GM12865 (cell line): ENCODE measurements at regions not wholly inside any gene's neighbourhood (a gene's known extent, or its start where the extent isn't known, plus 50 kb on each side); places are given as distances from the start of the nearest gene placed in this dataset.

Source experiments
- DNase-seq: peaks from one replicate; pipeline ENCODE4 v3.0.0; 2010; ENCODE audit warnings: low read depth
- H3K4me3 ChIP-seq: 2 replicates; pipeline ENCODE4 v1.5.1; 2011; ENCODE audit warnings: mild to moderate bottlenecking, low read depth, low read length, control low read depth
- TF ChIP-seq, protein P1 (sequence below): IDR thresholded peaks from 2 replicates; pipeline ENCODE4 v1.5.1; 2011; ENCODE audit warnings: low read length, control low read depth, low read depth, inconsistent platforms; ENCODE audit not compliant: insufficient read depth; ENCODE audit errors: missing control alignments

DNA sequence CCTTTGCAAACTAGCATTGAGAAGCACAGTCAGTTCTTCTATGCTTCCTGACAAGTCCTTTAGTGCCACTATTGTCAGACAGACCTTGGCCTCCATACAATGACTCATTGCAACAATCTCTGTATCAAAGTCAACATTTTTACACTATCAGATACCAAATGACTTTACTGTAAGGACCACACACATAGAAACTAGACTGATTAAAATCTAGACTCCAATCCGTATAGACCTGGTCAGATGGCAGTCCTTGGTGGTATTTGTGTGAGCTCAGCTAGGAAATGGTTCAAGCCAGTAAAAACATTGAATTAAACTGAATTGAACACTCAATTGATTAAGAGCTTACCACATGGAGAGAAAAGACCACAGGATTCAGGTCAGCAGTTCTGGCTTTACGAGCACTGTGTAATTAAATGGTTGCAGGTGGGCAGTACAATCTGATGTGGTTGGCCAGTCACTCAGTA is 549.8 kb upstream of the LCORL start:
- TF ChIP-seq, protein P1, sequence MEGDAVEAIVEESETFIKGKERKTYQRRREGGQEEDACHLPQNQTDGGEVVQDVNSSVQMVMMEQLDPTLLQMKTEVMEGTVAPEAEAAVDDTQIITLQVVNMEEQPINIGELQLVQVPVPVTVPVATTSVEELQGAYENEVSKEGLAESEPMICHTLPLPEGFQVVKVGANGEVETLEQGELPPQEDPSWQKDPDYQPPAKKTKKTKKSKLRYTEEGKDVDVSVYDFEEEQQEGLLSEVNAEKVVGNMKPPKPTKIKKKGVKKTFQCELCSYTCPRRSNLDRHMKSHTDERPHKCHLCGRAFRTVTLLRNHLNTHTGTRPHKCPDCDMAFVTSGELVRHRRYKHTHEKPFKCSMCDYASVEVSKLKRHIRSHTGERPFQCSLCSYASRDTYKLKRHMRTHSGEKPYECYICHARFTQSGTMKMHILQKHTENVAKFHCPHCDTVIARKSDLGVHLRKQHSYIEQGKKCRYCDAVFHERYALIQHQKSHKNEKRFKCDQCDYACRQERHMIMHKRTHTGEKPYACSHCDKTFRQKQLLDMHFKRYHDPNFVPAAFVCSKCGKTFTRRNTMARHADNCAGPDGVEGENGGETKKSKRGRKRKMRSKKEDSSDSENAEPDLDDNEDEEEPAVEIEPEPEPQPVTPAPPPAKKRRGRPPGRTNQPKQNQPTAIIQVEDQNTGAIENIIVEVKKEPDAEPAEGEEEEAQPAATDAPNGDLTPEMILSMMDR = no peak
- H3K4me3 ChIP-seq = no peak overlapping the region
- no peak for DNase-seq

DNA sequence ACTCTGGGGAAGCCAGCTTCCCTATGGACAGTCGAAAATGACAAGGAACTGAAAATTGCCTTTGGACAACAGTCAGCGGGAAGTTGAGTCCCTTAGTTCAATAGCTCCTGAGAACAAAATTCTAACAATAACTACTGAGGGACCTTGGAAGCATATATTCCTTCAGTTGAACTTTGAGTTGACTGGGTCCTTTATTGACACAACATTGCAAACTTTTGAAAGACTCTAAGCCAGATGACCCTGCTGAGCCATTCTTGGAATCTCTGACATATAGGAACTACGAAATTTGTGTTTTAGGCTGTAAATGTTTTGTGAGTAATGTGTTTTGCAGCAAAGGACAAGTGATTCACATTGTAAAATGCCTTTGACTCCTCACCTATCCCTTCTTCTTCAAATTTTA is 548.8 kb upstream of the LCORL start:
- no peak overlapping the region for H3K4me3 ChIP-seq
- TF ChIP-seq, protein P1 = no peak
- DNase-seq = no peak

DNA sequence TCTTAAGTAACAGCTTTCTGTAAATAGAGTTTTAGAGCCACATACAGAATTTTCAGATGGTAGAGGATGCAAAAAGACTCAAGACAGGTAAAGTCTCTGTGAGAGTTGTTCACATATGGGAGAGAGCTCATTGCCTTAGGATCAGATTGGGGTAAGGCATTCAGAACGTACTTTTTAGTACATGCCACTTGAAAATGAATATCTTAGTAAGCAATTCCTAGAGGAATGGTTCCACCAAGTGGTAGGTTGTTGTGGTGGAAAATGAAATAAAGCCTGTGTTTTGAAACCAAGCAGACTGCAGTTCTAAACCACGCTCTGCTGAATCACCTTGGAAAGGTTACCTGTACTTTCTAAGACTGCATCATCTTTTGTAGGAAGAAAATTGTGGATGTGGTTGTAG is 547.0 kb upstream of the LCORL start:
- no peak for DNase-seq
- H3K4me3 ChIP-seq = no peak overlapping the region
- TF ChIP-seq, protein P1 = no peak

DNA sequence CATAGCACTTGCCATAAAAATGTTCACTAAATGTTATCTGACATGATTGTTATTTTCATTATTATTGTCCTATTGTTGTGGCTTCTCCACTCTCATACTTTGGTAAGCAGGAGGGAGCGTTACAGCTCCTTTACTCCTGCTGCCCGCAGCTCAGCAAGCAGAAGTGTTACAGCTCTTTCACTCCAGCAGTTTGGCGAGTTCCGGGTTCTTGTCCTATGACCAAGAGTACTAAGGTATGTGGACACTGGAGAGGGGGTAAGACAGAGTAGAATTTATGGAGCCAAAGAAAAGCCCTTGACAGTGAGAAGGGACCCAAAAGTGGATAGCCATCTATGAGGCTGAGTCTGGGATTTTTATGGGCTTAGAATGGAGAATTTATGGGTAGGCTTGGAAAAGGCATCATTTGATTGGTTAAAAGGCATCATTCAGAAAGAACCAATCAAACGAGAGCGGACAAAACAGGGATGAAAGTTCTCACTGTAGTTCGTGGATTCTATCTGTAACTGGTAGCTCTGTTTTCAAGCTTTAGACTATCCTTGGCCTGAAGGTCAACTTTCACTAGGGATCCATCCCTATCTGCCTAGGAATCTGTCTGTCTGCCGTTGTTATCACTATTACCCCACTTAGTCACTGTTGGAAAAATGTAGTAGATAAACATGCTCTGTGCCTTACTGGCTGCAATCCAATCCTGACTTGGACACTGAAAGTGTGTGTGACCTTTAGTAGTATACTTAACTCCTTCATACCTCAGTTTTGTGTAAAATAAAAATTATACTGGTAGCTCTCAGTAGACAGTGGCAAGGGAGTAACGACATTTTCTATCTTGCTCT is 545.6 kb upstream of the LCORL start:
- no peak for DNase-seq
- H3K4me3 ChIP-seq = no peak overlapping the region
- TF ChIP-seq, protein P1 = no peak

DNA sequence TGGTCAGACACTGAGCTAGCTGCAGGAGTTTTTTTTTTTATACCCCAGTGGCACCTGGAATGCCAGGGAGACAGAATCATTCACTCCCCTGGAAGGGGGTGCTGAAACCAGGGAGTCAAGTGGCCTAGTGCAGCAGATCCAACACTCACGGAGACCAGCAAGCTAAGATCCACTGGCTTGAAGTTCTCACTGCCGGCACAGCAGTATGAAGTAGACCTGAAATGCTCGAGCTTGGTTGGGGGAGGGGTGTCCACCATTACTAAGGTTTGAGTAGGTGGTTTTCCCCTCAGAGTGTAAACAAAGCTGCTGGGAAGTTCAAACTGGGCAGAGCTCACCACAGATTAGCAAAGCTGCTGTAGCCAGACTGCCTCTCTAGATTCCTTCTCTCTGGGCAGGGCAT is 537.9 kb upstream of the LCORL start:
- TF ChIP-seq, protein P1 = no peak
- H3K4me3 ChIP-seq = no peak overlapping the region
- no peak for DNase-seq

DNA sequence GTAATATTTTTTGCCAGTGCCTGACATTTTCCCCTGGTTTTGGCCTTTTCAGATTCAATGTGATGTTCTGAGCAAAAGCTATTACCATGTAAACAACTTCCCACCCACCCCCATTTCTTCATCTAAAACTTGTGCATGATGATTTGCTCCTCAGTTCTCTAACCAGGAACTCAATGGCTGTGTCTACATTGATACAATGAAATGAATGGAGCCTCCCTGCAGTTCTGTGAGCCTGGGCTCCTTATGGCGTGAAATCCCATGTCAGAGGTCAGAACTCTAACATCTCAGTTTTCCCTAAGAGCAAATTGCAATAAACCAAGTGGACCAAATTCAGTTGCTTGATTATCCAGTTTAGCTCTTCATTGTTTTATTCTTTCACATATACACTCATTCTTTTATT is 534.8 kb upstream of the LCORL start:
- TF ChIP-seq, protein P1 = no peak
- DNase-seq = no peak

DNA sequence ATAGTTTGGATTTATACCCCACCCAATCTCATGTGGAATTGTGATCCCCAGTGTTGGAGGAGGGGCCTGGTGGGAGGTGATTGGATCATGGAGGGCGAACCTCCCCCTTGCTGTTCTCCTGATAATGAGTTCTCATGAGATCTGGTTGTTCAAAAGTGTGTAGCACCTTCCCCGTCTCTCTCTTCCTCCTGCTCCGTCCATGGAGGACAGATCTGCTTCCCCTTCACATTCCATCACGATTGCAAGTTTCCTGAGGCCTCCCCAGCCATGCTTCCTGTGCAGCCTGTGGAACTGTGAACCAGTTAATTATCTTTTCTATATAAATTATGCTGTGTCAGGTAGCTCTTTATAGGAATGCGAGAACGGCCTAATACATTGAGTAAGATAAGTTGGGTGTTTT is 518.8 kb upstream of the LCORL start:
- TF ChIP-seq, protein P1 = no peak
- no peak for DNase-seq
- H3K4me3 ChIP-seq = no peak overlapping the region

More for the DNA sequence above, 534.8 kb upstream of the LCORL start:
- H3K4me3 ChIP-seq = no peak overlapping the region
